ENCODE measurements at regions not wholly inside any gene's neighbourhood (a gene's known extent, or its start where the extent isn't known, plus 50 kb on each side); places are given as distances from the start of the nearest gene placed in this dataset.

GRCh38 chr12:72139411-72139810, 132.8 kb upstream of the TRHDE start:
- no peaks in the 10 kb centered on the region for H3K27me3 ChIP-seq
- no peaks in the 10 kb centered on the region for H3K4me1 ChIP-seq
- no peak overlapping the region for H3K4me3 ChIP-seq
- intact Hi-C loops (cut with DNase I; ENCODE audit: low total_unique reads) (no loop called here), in situ Hi-C loops (cut with MboI; ENCODE audit: low pct_ligation_motif_present in 1 of 4, low pct_unique_long_range_greater_than_20kb in 1 of 4, low sequenced_read_pairs in 3 of 4) (no loop called here)
- 71 to 85% methylated on average over 4 of the region's 4 CpGs for WGBS, 2 donors (ENCODE audit: low coverage in 1 of 2)
- H3K27ac ChIP-seq = no peak overlapping the region
- TF ChIP-seq POLR2A (IDR thresholded peaks at IDR 0.05) = no peak
- TF ChIP-seq, protein P1, sequence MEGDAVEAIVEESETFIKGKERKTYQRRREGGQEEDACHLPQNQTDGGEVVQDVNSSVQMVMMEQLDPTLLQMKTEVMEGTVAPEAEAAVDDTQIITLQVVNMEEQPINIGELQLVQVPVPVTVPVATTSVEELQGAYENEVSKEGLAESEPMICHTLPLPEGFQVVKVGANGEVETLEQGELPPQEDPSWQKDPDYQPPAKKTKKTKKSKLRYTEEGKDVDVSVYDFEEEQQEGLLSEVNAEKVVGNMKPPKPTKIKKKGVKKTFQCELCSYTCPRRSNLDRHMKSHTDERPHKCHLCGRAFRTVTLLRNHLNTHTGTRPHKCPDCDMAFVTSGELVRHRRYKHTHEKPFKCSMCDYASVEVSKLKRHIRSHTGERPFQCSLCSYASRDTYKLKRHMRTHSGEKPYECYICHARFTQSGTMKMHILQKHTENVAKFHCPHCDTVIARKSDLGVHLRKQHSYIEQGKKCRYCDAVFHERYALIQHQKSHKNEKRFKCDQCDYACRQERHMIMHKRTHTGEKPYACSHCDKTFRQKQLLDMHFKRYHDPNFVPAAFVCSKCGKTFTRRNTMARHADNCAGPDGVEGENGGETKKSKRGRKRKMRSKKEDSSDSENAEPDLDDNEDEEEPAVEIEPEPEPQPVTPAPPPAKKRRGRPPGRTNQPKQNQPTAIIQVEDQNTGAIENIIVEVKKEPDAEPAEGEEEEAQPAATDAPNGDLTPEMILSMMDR (IDR thresholded peaks at IDR 0.05) = no peak
- TF ChIP-seq POLR2AphosphoS5 (IDR thresholded peaks at IDR 0.05) = no peak
- no peak for TF ChIP-seq EP300 (IDR thresholded peaks at IDR 0.05; ENCODE audit: low read depth)
- no peaks in the 10 kb centered on the region for H3K36me3 ChIP-seq
- no peak for DNase-seq
- H3K9me3 ChIP-seq = no peaks in the 10 kb centered on the region

DNA sequence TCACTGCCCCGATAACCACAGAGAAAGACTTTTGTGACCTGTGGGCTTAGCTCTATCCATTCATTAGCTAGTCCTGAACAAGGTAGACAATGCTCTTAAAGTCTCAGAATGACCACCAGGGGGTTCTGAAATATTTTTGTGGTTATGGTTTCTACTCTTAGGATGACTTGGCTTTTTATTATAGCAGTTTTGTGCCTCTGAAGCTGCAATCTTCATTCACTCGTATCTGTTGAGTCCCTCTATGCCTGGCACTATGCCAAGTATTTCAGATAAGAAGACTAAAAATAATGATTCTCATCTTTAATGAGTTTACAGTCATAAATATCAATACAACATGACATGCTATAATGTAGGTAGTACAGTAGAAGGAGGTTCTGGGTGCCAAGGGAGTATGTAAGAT, 130.8 kb upstream of the TRHDE start:
- TF ChIP-seq POLR2AphosphoS5 (IDR thresholded peaks at IDR 0.05) (no peak), EP300 (IDR thresholded peaks at IDR 0.05; ENCODE audit: low read depth) (no peak), POLR2A (IDR thresholded peaks at IDR 0.05) (no peak)
- TF ChIP-seq, protein P1 (IDR thresholded peaks at IDR 0.05) = no peak
- in situ Hi-C loops (cut with MboI; ENCODE audit: low pct_ligation_motif_present in 1 of 4, low pct_unique_long_range_greater_than_20kb in 1 of 4, low sequenced_read_pairs in 3 of 4) (no loop called here), intact Hi-C loops (cut with DNase I; ENCODE audit: low total_unique reads) (no loop called here)
- Histone ChIP-seq H3K4me3 (no peak overlapping the region), H3K27me3 (no peaks in the 10 kb centered on the region), H3K36me3 (no peaks in the 10 kb centered on the region), H3K27ac (no peak overlapping the region), H3K4me1 (no peaks in the 10 kb centered on the region), H3K9me3 (no peaks in the 10 kb centered on the region)
- DNase-seq = no peak
- 25 to 60% methylated on average over 1 to 2 of the region's 2 CpGs for WGBS, 2 donors (ENCODE audit: low coverage in 1 of 2)

DNA sequence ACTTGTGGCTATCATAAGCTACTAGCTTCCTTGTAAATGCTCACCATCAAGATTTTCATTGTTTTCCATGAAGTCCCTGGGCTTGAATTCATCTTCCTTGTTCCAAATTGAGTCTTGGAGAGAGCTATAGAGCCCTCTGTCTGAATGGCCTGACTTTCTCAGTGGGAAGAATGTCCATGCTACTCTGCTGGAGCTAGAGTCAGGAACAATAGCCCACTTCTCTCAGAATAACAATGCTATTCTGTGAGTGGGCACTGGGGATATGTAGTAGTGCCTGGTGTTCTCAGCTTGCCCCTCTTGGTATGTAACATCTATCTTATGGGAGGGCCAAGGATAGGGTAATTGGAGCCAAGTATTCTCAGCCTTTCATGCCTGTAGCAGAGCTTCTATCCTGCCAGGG, 127.6 kb upstream of the TRHDE start:
- Histone ChIP-seq H3K36me3 (no peaks in the 10 kb centered on the region), H3K4me1 (no peaks in the 10 kb centered on the region), H3K9me3 (no peaks in the 10 kb centered on the region), H3K27me3 (no peaks in the 10 kb centered on the region), H3K27ac (no peak overlapping the region), H3K4me3 (no peak overlapping the region)
- in situ Hi-C loops (cut with MboI; ENCODE audit: low pct_ligation_motif_present in 1 of 4, low pct_unique_long_range_greater_than_20kb in 1 of 4, low sequenced_read_pairs in 3 of 4) (no loop called here), intact Hi-C loops (cut with DNase I; ENCODE audit: low total_unique reads) (no loop called here)
- TF ChIP-seq EP300 (IDR thresholded peaks at IDR 0.05; ENCODE audit: low read depth) (no peak), POLR2AphosphoS5 (IDR thresholded peaks at IDR 0.05) (no peak)
- DNase-seq = no peak

GRCh38 chr12:72146495-72146894, 125.7 kb upstream of the TRHDE start:
- in situ Hi-C loops (cut with MboI; ENCODE audit: low pct_ligation_motif_present in 1 of 4, low pct_unique_long_range_greater_than_20kb in 1 of 4, low sequenced_read_pairs in 3 of 4) = no loop called here
- Histone ChIP-seq H3K27me3 (no peaks in the 10 kb centered on the region), H3K27ac (no peak overlapping the region), H3K4me3 (no peak overlapping the region), H3K4me1 (no peaks in the 10 kb centered on the region), H3K36me3 (no peaks in the 10 kb centered on the region), H3K9me3 (no peaks in the 10 kb centered on the region)
- no peak for DNase-seq
- intact Hi-C loops (cut with DNase I; ENCODE audit: low total_unique reads) = no loop called here
- 68 to 83% methylated on average over 5 to 12 of the region's 12 CpGs for WGBS, 2 donors (ENCODE audit: low coverage in 1 of 2)
- TF ChIP-seq POLR2AphosphoS5 (IDR thresholded peaks at IDR 0.05) (no peak), EP300 (IDR thresholded peaks at IDR 0.05; ENCODE audit: low read depth) (no peak), POLR2A (IDR thresholded peaks at IDR 0.05) (no peak)
- TF ChIP-seq, protein P1 (IDR thresholded peaks at IDR 0.05) = no peak

- H3K4me3 ChIP-seq = no peak overlapping the region
- no peak for DNase-seq
- H3K4me1 ChIP-seq = no peaks in the 10 kb centered on the region
- no peaks in the 10 kb centered on the region for H3K36me3 ChIP-seq
- intact Hi-C loops (cut with DNase I; ENCODE audit: low total_unique reads) (no loop called here), in situ Hi-C loops (cut with MboI; ENCODE audit: low pct_ligation_motif_present in 1 of 4, low pct_unique_long_range_greater_than_20kb in 1 of 4, low sequenced_read_pairs in 3 of 4) (no loop called here)
- H3K27ac ChIP-seq = no peak overlapping the region
- TF ChIP-seq POLR2A (IDR thresholded peaks at IDR 0.05) (no peak), POLR2AphosphoS5 (IDR thresholded peaks at IDR 0.05) (no peak), EP300 (IDR thresholded peaks at IDR 0.05; ENCODE audit: low read depth) (no peak)
- TF ChIP-seq, protein P1 (IDR thresholded peaks at IDR 0.05) = no peak
- H3K9me3 ChIP-seq = no peaks in the 10 kb centered on the region
- no peaks in the 10 kb centered on the region for H3K27me3 ChIP-seq
- WGBS, 2 donors (ENCODE audit: low coverage in 1 of 2) = 22 to 31% methylated on average over 3 of the region's 3 CpGs
These were observed 123.5 kb upstream of the TRHDE start for GRCh38 chr12:72148709-72149108.
